GM18909 (cell line): ENCODE measurements at regions not wholly inside any gene's neighbourhood (a gene's known extent, or its start where the extent isn't known, plus 50 kb on each side); places are given as distances from the start of the nearest gene placed in this dataset.

Experiments
- ATAC-seq: cut with Tn5 transposase; IDR thresholded peaks from one replicate; pipeline ENCODE4 v1.9.1; 2021; ENCODE audit warnings: mild to moderate bottlenecking; ENCODE audit not compliant: unreplicated experiment, poor library complexity

DNA sequence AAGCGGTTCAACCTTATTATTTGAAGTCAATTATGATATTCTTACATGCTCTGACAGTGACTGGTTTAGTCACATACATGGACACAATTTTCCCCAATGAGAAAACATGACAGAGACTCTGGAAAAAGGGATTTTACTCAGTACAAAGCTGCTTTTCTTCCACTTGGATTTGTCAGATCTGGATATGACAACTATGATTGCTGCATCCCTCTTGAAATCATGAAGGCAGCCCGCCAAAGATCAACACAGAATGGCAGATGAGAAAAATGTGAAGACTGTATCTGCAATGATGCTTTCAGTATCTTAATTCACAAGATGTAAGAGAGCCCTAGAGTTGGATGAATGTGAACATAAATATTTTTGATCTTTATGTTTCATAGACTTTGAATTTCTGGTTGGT is 439.6 kb downstream of the CDH8 start:
- no peak for ATAC-seq

DNA sequence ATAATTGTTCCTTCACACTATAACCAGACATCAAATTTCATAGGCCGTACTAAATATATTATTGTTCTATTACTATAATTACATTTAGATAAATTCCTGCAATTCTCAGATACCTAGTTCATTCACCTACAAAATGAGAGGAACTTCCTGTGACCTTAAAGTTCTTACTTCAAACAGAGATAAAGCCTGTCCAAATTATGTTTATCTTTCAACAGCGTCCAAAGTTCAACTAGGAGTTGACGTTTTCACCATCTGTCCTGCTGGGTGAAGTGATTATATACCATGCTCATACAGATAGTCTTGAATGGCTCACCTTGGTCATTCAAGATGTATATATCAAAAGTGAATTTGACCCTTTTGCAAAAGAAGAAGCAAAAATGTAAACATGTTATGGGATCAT is 440.6 kb downstream of the CDH8 start:
- ATAC-seq, result no peak

DNA sequence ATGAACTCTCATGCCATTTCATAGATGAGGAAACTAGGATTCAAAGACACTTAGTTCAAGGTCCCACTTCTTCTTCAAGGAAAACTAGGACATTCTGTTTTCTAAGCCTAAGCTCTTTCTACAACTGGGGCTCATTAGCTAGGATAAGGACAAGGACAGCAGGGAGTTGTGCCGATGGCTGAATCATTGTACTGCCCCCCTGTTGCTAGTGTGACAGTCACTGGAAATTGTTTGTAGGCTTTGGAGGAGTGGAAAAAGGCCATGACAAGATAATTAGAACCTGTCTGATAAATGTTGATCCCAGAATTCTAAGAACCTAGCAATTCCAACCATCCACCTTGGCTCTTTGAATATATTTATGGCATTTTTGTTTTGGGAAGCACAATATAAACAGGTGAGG is 445.7 kb downstream of the CDH8 start:
- no peak for ATAC-seq

DNA sequence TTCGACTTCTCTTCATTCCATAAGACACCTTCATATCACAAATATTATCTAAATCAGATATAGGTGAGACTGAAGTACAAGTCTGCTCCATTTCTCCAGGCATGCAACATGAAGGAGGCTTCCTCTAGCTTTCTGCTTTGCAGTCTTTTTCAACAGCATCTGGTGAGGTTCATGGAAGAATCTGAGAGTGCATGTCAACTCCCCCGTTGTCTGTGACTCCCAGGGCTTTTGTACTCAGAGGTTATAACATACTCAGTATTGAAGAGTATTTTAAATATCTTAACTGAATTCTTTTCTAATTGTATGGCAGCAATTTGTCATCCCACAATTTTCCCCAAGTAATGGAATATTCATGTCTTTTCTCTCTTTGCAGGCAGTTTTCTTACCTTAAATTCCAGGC is 448.7 kb downstream of the CDH8 start:
- no peak for ATAC-seq

DNA sequence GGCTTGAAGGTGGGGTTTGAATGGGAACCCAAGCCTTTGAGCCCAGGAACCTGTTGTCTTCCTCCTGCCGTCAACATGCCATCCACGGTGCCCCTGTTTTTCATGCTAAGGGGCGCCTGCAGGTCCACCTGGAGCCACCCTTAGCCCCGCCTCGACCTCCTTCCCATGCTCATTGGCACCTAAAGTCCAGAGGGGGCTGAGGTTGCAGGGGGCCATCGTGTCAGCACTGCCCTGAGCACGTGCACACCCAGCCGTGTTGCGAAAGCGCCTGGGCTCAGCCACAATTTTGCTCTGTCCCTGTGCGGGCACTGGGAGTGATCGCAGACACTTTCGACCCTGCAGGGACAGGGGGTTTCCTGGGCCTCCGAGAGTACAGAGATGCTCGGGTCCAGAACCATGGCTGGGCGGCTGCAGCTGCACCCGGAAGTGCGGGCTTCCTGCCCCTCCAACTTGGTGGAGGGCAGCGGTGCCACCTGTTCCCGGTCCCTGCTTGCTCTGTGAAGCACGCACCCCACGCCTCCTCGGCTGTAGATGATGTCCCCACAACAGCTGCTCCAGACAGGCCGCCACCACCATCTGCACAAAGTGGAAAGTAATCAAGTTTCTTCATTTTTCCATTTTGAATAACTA is 454.7 kb downstream of the CDH8 start:
- no peak for ATAC-seq

DNA sequence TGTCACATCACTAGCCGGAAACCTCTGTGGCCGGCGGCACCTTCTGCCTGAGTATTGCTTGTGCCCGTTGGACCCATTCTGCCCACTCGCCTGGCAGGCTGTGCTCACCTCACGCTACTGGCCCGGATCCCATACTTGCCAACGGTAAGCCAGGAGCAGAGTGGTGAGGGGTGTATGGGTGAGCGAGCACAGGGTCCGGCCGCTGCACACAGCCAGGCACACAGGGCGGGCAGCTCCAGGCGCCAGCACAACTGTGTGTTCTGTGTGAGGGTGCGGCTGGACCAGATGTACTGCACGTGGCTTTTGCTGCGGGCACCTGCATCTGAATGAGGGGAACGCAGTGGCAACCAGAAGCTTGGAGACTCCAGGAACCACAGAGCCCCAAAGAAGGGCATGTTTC is 455.7 kb downstream of the CDH8 start:
- no peak for ATAC-seq

DNA sequence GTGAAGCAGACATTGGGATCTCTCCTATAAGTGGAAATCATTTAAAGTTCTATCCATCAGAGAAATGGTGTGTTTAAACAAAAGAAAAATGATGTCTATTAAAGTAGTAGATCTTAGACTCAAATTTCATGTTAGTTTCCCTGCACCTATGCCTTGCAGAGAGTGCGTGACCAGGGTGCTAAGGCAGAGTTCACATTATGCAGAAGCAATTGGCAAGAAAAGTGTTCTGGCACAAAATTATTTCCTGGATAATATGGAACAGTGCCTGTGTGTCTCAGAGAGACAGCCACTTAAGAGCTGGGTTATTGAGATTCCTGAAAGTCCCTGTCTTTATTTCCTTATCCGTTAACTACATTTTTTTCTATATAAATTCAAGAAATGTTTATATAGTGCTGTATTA is 457.0 kb downstream of the CDH8 start:
- no peak for ATAC-seq

DNA sequence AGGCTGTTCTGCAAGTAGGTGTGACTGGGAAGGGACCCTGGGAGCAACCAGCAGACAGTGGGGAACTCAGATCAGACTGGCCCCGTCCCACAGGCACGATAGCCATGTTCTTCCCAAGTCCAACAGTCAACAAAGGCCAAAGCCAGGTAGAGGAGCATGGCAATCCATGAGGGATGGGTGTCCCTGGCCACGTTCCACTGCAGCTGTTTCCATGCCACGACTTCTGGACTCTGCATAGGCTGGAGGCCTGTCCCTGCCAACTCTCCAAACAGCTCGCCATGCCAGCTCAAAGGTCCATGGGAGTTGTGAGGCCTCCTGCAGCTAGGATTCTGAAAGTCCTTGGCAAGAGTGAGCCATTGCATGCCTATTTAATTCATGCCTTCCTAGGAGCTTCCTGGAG is 459.8 kb downstream of the CDH8 start:
- ATAC-seq, result no peak

DNA sequence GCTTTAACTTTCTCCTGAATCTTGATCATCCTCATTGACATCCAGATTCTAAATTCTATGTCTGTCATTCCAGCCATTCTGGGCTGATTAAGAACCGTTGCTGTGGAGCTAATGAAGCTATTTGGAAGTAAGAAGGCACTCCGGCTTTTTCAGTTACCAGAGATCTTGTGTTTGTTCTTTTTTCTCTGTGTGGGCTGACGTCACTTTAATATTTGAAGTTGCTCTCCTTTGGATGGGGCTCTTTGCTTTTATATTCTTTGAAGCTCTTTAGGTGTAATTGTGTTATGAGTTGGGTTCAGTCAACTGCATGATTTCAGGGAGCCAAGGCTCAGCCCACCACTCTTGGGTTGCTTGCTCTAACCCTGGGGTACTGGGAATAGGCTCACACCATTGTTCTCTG is 460.6 kb downstream of the CDH8 start:
- ATAC-seq, result no peak

DNA sequence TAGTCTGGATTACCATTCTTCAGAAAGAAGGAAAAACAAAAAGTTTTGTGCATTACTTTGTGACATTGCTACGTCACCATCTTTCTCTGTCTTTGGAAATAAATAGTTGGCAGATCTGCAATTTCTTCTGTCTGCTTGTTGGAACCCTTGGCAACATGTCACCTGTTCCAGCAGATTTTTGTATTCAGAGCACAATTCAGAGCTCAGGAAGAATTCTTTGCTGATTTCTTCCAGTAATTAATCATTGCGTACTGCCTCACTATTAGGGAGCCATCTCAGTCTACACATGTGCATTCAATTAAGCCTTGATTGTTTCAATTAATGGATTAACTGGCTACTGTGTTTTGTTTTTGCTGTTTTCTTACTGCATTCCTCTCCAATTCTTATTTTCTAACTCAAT is 467.2 kb downstream of the CDH8 start:
- no peak for ATAC-seq

DNA sequence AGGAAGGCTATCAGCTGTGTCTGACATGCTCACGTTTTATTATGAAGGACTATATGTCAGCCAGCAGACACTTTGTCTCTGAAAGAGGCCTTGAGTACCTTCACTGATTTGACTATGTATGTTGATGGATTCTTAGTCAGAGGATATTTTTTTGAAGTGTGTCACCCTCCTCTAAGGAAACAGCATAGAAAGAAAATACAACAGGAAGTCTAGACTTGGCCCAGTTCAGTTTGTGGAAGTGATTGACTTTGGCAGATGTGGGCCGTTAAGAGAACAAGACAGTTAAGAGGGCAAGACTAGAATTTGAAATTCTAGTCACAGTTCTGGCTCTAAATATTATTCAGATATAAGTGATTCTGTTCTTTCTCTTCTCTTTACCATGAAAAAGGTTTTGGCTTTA is 471.5 kb downstream of the CDH8 start:
- ATAC-seq, result no peak

DNA sequence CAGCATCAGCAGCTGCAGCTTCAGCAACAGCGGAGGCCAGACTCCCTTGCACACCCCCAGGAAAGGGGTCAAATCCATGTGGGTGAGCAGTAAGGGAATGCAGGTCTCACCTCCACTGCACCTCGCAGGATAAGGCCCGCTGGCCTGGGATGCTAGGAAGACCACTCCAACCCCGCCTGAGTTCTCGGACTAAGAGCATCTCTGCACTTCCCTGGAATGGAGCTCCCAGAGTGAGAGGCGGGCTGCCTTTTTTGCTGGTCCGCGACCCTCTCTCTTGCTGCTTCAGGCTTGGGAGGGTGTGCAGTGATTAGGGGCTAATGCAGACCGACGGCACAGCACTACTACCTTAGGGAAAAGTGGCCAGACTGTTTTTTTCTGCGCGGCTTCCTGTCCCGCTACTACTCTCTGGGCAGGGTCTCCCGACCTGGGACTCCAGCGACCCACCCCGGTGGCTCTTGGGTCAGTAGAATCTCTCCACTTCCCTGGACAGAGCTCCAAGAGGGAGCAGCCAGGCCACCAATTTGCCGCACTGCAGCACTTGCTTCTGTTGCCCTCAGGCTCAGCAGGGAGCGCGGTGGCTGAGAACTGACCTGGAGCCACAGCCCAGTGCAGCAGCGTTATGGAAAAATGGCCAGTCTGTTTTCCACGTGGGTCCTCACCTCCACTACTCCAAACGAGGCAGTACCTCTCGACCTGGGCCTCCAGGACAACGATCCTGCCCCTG is 480.4 kb downstream of the CDH8 start:
- ATAC-seq, result no peak

DNA sequence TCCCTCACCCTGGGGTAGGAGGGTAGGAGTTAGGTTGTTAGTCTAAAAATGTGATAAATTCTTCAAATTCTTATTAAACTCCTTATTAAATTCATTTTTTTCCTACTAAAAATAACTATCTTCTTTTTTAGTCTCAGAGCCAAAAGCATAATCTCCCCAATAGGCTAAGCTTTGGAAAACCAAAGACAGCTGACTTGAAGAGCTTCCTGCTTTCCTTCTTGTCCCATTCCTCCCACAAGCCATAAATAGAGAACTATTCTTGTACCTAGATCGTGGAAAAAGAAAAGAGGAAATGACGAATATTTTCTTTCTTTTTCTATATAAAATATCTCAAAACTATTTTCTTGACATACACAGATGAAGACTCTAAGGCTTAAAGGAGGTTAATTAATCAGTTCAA is 486.9 kb downstream of the CDH8 start:
- ATAC-seq, result no peak

DNA sequence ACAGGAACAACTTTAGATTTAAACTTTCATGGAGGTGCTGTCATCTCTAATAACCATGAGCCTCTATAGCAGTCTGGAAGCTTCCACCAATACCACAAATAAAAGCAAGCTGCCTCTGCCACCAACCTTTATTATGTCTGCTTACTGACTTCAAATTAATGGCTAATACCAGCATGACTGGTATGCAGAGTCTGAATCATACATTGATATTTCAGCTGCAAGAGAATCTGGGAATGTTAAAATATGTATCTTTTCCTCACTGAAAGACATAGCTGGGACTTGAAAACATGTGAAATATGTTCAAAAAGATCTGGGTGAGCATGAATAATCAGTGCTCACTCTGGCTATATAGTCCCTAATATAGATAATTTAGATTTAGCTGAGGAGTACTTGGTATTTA is 488.6 kb downstream of the CDH8 start:
- no peak for ATAC-seq

DNA sequence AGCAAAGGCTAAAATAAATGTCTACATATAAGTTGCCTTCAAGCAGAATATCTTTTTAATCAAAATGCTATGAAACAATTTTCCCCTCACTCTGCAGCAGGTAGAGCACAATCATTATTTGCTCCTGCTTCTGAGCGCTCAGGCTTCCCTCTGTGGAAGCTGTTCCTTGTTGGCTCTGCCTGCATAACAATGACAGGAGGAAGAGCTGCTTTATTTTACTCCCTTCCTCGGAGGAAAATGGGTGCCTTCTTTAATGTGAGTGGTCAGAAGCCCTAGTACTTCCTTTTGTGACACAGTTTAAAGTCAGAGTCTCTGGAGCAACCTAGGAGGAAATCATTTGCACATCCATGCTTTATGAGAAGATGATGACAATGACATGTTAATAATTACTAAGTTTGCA is 492.1 kb downstream of the CDH8 start:
- no peak for ATAC-seq

DNA sequence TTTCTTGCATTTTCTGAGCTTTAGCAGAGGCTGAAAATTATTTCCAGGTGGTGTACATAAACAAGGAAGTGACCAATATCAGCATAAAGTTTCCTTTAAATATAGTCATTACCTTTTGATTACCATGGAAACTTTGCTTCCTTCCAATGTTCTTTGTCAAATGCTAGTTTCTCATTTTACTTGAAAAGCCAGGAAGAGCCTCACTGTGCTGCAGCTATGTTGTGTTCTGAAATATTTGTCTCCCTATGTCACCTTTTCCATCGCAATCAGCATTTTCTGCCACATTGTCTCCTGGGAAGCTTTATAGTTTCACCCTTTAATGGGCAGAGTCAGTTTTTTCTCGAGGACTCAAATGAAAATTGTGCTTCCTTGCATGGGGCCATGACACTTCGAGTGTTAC is 496.0 kb downstream of the CDH8 start:
- no peak for ATAC-seq

DNA sequence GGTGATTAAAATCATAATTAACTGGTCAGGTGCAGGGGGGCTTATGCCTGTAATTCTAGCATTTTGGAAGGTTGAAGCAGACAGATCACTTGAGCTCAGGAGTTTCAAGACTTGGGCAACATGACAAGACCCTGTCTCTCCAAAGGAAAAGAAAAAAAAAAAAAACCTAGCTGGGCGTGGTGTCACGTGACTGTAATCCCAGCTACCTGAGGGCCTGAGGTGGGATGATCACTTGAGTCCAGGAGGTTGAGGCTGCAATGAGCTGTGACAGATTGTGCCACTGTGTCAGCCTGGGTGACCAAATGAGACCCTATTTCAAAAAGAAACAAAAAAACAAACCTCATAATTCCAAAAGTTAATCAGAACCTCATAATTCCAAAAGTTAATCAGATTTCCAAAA is 505.5 kb downstream of the CDH8 start:
- no peak for ATAC-seq

DNA sequence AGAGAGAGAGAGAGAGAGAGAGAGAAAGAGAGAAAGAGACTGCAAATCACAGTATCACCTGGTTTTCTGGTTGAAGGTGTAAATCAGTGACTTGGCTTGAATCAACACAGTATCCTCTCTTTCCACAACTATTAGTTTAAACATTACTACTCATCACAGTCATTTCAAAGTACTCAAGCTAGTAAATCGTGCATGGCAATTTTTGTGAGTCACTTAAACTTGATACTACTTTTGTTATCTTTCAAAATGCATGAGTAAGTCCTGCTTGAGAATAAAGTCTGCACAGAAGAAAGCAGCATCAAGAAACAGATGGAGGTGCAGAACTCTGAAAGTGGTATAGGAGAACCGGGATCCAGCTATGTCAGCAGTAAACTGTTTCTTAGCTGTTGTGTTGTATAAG is 535.4 kb downstream of the CDH8 start:
- no peak for ATAC-seq

DNA sequence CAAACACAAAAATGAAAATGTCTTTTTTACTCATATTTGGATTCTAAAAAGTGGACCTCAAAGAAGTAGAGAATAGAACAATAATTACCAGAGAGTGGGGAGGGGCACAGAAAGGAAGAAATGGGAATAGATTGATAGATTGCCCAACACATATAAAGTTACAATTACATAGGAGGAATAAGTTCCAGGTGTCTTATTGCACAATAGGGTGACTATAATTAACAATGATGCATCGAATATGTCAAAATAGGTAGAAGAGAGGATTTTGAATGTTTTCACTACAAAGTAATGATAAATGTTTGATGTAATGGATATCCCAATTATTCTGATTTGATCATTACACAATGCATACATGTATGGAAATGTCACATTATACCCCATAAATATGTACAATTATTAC is 556.0 kb downstream of the CDH8 start:
- ATAC-seq, result no peak

DNA sequence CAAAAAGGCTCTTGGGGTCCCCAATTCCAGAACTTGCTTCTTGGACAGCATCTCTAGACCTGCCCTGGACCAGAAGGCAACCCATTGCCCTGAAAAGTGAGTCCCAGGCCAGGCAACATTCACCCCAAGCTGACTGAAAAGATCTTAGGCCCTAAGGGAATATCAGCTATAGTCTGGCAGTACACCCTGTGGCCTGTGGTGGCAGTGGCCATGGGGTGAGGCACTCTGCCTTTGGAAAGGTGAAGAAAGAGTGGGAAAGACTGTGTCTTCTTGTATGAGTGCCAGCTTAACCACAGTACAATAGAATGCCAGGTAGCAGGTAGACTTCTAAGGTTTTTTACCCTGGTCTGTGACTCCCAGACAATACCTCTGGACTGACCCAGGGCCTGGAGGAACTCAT is 564.5 kb downstream of the CDH8 start:
- no peak for ATAC-seq

DNA sequence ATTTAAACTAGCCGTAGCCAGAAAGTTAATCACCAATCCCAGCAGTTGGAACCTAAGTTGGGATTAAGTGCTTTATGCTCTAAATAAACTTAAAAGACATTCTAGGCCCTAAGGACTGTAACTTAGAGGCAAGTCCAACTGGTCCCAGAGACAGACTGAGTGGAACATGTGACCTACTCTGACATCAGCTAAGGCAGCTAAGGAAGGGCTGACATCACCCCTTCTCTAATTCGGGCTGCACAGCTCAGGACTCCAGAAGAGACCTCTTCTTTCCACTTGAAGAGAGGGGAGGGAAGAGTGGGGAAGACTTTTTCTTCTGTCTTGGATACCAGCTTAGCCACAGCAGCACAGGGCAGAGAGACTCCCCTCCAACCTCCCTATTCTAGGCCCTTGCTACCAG is 565.2 kb downstream of the CDH8 start:
- ATAC-seq, result no peak

DNA sequence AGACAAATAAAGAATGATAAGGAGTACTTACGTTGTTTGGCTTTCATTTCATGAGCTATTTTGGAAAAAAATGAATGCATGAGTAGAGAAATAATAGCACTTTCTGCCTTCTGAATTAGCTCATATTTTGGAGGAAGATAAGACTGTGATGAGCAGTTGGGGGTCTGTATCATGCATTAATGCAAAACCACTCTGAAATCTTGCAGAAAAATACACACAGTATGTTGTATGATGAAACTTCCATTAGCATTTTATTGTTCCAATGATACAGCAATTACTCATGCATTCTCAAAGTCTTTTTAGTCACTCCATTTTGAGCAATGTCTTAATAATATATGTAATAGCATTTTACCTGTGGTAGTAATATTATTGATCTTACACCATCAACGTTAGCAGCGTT is 571.0 kb downstream of the CDH8 start:
- ATAC-seq, result no peak
